IPS DF 19.7 (cell line): ENCODE measurements at regions not wholly inside any gene's neighbourhood (a gene's known extent, or its start where the extent isn't known, plus 50 kb on each side); places are given as distances from the start of the nearest gene placed in this dataset.

Source experiments
- DNase-seq: peaks from one replicate; pipeline ENCODE4 v3.0.0-alpha.2; 2013; ENCODE audit warnings: low read depth, low spot score

- no peak for DNase-seq
Measured at GRCh38 chr7:18153183-18153748, 125.6 kb upstream of the PRPS1L1 start.

DNA sequence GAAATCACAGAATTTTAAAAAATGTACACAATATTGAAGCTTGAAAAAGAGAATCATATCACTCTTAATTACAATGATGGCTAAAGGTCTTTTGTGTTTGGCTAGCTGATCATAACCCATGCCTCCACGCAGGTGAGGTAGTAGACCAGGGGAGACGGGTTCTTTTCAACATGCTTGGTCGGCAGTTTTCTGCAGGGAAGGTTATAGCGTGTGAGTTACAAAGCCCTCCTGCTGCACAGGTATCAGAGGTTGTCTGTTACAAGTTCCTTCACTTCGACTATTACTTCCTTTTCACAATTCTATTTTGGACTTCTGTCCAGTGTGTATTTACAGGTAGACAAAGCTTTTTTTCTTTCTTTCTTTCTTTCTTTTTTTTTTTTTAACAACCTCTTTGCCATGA lies 127.1 kb upstream of the PRPS1L1 start:
- DNase-seq, result no peak

DNA sequence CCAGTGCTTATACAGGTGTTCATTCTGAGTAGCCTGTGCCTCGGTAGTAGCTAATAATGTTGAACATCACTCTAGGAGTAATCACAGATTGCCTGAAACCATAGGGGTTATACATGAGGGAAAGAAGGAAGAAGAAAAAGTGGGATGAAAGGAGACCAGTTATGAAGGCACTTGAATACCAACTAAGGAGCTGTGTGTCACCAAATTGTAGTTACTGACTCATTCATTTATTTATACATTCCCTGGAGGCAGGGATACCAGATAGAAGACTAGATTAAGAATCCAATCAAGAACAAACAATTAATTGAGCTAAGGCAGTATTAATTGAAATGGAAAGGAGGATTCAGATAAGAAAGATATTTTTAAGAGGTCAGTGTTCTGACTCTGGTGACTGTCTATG lies 129.6 kb upstream of the PRPS1L1 start:
- no peak for DNase-seq

GRCh38 chr7:18162657-18163056 lies 135.0 kb upstream of the PRPS1L1 start:
- DNase-seq, result no peak

- DNase-seq, result no peak
Measured at GRCh38 chr7:18163091-18163490, 135.4 kb upstream of the PRPS1L1 start.

DNA sequence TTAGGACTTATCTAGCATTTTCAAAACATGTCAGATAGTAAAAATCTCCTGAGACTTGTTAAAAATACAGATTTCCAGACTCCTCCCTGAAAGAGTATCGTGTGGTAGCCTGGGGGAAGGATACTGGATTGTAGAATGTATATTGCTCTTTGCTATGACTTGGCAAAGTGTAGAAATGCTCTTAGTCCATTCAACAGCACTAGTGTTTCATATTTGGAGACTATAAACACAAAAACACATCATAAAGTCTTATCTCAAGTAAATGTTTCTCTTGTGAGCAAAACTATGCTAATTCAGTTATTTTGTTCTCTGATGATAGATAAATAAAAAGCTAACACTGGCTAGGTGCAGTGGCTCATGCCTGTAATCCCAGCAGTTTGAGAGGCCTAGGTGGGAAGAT lies 137.5 kb upstream of the PRPS1L1 start:
- no peak for DNase-seq

GRCh38 chr7:18166002-18166401 lies 138.4 kb upstream of the PRPS1L1 start:
- DNase-seq, result no peak

DNA sequence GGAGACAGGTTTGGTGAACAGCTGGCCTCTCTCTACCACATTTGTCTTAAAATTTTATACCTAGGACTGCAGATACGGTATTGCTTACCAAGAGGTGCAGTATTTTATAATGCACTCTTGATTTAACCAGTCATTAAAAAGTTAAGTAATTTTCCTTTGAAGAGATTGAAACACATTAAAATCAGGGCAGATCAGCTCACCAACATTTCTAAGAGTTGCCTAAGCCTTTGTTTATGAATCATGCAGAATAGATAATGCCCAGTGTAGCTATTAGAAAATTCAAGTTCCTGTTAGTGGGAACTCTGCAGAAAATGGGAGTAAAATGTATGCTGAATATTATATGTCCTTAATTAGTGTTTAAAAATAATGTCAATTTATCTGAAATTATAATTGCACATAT lies 140.2 kb upstream of the PRPS1L1 start:
- no peak for DNase-seq

DNA sequence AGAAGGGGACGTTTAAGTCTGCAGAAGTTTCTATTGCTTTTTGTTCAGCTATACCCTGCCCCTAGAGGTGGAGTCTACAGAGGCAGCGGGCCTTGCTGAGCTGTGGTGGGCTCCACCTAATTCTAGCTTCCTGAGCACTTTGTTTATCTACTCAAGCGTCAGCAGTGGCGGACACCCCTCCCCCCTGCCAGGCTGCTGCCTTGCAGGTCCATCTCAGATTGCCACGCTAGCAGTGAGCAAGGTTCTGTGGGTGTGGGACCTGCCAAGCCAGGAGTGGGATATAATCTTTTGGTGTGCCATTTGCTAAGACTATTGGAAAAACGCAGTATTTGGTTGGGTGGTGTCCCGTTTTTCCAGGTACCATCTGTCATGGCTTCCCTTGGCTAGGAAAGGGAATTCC lies 147.3 kb upstream of the PRPS1L1 start:
- no peak for DNase-seq

- no peak for DNase-seq
Measured at GRCh38 chr7:18175801-18176450, 148.3 kb upstream of the PRPS1L1 start.

DNA sequence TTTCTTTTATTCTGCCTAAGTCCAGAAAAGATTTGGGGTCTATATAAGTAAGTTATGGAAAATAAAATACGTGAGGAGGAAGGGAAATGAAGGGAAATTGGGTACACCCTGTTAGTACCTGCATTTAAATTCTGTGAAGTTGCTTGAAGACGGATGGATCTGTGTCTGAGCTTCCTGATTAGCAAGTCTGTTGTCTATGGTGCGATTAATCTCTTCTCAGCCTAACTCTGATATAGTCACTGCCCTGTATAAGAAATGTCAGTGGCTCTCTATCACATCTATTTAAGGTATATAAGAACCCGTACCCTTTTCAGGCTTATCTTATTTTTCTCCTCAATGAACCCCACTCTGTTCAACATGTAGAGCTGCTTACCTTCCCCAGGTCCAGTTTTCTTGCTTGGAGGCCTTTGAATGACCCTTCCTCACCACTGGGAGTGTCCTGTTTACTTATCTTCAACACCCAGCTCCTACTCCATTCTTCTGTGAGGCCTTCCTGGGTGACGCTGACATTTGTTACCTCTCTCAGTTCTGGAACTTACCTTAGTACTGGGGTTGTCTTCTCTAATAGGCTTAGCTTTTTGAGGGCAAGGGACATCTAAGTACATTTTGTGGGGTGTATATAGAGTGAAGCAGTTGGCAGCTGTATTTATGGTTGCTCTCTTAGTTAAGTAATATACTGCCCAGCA lies 149.6 kb upstream of the PRPS1L1 start:
- no peak for DNase-seq

DNA sequence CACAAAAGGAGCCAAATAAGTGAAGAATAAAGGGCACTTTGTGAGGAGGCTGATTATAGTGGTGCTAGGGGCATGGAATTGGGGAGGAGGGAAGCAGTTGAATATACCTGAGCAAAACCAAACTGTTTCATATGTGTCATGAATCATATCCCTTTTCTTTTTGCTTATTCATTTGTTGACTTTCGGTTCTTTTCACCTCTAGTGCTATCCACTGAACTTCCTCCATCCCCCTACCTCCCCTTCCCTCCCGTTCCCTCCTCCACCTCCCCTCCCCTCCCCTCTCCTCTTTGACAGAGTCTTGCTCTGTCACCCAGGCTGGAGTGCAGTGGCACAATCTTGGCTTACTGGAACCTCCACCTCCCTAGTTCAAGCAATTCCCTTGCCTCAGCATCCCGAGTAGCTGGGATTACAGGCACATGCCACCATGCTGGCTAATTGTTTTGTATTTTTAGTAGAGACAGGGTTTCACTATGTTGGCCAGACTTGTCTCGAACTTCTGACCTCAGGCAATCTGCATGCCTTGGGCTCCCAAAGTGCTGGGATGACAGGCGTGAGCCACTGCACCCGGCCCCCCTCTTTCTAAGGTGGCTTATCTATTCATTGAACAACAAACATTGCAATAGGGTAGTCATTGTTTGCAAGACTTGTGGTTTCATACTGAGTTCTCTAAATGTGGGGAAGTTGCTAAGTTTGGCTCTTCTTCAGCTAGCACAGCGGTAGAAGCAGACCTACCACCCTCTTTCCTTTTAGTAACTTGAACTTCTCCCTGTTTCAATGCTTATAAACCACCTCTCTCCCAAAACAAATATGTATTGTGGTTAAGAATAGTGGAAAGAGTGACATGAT lies 150.4 kb upstream of the PRPS1L1 start:
- no peak for DNase-seq

DNA sequence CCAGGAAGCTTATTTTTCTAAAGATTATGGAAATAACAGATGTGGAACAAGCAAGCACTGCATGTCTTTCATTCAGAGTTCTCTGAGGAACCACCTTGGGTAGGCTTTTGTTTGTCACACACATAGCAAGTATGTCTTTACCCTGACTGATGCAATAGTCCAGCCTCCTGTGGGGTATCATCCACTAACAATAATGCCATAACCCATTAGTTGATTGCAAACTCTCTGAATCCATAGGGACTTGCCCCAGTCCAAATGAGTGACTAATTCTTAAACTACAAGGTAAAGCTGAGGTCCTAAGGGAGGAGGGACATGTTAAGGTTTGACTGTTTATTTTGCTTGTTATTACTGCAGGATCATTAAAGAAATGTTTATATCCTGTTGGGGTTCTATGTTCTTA lies 151.4 kb upstream of the PRPS1L1 start:
- no peak for DNase-seq

DNA sequence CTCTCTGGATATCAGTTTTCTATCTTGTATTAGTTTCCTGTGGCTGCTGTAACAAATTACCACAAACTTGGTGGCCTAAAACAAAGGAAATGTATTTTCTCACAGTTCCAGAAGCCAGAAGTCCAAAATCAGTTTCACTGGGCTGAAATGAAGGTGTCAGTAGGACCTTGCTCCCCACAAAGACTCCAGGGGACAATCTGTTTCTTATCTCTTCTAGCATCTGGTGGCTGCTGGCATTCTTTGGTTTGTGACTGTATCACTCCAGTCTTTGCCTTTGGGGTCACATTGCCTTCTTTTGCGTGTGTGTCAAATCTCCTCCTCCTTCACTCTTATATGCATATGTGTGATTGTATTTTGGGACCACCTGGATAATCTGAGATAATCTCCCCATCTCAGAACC lies 153.0 kb upstream of the PRPS1L1 start:
- no peak for DNase-seq

GRCh38 chr7:18189500-18190126 lies 162.0 kb upstream of the PRPS1L1 start:
- no peak for DNase-seq

- DNase-seq, result no peak
Measured at GRCh38 chr7:18191341-18191740, 163.7 kb upstream of the PRPS1L1 start.

DNA sequence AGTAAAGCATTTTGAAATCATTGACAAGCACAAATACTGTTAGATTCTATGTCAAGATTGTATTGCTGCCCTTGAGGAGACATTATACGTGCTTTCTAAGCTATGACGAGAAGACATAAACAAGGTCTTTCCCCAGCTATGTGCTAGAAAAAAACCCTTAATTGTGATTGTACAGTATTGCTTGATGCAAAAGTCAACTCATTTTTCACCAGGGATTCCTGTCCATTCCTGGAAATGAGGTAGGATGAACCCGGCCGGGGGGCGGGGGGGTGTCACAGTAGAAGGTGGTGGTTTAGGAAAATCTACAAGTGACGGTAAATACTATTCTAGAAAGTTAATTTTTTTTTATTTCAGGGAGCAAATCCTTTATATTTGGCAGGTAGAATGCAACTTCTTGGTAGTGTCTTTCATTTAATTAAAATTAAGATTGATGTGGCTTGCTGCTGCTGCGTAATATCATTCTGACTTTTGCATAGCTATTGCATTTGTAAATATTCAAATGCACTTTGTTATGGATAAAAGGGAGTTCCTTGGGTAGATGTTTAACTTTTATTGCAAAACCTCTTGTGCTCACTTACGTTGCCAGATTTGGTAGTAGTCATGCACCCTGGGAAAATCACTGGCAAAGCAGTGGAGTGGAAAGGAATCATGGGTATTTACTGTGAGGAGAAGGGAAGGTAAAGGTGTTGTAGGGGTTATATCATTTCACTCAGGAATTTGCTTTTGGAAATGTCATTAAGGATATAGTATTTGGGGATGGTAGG lies 164.4 kb upstream of the PRPS1L1 start:
- no peak for DNase-seq

DNA sequence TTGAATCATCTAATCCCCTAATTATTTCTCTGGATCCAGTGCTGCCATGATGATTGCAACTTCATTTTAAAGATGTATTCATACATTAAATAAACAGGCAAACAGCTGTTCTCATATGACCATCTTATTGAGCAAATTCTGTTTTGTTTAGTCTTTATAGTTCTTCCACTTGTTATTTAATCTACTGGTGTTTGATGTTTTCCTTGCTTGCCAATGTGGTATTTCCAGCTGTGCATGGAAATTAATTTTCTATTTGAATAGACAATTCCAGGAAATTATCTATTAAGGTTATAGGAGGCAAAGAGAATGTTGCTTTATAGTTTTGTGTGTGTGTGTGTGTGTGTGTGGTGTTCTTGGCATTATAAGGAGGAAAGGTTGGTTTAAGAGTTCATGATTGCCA lies 167.0 kb upstream of the PRPS1L1 start:
- DNase-seq, result no peak

DNA sequence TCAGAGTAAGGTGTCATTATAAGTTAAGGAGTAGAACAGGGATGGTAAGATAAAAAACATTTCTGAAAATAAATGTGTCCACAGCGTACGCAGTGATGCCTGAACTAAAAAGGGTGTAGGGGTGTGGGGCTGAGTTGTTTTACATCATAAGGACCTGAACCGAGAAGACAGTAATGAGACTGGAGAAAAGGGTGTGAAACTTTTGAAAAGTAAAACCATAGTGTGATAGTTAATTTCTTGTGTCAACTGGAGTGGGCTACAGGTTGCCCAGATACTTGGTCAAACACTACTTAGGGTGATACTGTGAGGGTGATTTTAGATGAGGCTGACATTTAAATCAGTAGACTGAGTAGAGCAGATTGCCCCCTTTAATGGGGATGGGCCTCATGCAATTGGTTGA lies 169.0 kb upstream of the PRPS1L1 start:
- no peak for DNase-seq

DNA sequence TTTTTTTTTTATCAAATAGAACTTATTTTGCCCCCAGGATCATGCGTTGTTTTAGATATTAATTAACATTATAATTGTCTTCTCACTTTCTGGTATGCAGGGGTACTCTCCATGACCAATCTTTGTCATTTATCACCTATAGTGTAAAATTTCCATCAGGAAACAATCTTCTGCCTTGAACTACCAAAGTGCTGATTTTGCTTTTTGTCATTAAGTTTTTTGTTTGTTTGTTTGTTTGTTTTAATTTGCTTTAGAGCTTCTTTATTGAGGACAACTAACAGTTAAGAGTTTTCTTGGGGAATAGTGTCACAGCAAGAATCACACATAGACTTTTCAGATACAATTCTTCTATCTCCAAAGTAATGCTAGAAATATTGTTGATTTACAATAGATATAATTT lies 171.2 kb upstream of the PRPS1L1 start:
- no peak for DNase-seq

- DNase-seq, result no peak
Measured at GRCh38 chr7:18200266-18200665, 172.6 kb upstream of the PRPS1L1 start.
